HuH-7 (cell line): ENCODE measurements at regions not wholly inside any gene's neighbourhood (a gene's known extent, or its start where the extent isn't known, plus 50 kb on each side); places are given as distances from the start of the nearest gene placed in this dataset.

Experiments used
- DNase-seq: peaks from one replicate; pipeline ENCODE4 v3.0.0; 2011; ENCODE audit warnings: low spot score

GRCh38 chr6:165746331-165746730, 83.3 kb upstream of the PDE10A start:
- no peak for DNase-seq

GRCh38 chr6:165745492-165745891, 82.5 kb upstream of the PDE10A start:
- DNase-seq: no peak

DNA sequence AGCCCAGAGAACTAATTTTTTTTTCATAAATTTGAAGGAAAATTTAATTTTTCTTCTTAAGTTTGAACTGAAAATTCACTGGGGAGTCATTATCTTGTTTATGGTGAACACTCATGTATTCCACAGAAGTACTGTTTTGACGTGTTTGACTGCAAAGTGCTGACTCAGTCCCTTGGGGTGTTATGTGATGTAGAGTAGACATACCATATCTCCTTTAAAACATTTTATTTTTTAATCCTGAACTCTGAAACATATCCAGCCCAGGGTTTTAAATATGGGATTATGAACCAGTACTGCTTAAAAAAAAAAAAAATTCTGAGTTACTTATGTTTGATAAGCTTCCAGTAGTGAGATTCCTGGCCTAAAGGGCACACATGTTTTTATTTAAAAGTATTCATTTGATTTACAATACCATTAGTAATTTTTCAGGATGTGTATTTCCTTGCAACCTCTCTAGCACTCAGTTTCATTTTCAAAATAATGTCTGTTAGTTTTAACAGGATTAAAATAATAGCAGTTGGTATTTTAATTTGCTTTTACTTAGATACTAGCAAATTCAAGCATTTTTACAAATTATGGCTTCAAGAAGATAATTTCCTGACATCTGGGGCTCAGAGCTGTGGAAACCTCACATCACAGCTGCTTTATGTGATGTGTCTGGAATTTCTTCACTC, 81.7 kb upstream of the PDE10A start:
- DNase-seq: no peak

- DNase-seq: no peak
Observed at GRCh38 chr6:165743366-165743898, 80.4 kb upstream of the PDE10A start.

- no peak for DNase-seq
Observed at GRCh38 chr6:165742047-165742446, 79.0 kb upstream of the PDE10A start.

DNA sequence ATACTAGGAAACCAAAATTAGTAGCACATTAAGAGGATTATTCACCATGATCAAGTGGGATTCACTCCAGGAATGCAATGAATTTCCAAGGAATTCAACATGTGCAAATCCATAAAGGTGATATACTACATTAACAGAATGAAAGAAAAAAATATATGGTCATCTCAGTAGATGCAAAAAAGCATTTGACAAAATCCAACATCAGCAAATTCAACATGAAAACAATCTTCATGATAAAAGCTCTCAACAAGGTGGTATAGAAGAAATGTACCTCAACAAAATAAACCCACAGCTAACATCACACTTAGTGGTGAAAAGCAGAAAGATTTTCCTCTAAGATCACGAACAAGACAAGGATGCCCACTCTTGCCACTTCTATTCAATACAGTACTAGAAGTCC, 74.4 kb upstream of the PDE10A start:
- no peak for DNase-seq

DNA sequence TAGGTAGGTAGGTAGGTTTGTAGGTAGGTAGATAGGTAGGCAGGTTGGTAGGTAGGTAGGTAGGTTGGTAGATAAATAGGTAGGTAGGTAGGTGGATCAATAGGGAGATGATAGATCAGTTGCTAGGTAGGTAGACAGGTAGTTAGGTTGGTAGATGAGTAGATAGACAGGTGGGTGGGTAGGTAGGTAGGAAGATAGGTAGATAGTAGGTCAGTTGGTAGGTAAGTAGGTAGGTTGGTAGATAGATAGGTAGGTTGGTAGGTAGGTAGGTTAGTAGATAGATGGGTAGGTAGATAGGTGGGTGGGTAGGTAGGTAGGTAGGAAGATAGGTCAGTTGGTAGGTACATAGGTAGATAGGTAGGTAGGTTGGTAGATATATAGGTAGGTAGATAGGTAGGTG, 72.0 kb upstream of the PDE10A start:
- no peak for DNase-seq

GRCh38 chr6:165733489-165733791, 70.4 kb upstream of the PDE10A start:
- no peak for DNase-seq

DNA sequence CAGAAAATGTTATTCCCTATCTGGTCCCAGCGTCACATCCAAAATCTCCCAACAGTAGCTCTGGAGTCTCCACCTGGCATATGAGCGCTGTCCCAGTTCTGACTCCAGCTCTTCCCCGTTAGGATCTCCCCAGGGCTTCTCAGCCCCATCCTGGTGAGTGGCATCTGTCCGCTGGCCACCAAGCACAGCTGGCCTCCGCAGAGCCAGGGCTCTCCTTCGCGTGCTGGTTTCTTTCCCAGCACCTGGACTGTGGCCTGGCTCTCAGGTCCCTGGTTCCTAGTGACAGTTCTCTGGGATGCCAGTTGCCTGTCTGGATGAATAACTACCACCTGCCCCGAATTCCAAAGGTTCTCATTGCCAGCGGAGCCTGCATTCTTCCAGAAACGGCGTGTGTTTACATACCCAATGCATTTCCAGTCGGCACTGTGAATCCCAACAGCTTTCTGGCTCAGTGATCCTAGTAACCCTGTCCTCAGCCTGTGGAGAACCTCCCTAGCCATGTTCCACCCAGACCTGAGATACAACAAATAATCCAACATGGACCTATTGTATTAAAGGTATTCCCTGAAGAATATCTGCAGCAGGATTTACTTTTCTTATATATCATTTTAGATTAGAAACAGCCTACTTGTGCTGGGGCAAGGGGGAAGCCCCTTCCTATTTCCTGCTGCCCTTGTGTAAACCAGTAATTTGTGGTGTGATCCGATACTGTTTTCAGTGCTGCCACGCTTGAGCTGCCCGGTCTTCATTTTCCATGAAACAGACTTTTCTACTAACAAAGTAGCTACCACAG, 69.9 kb upstream of the PDE10A start:
- no peak for DNase-seq

DNA sequence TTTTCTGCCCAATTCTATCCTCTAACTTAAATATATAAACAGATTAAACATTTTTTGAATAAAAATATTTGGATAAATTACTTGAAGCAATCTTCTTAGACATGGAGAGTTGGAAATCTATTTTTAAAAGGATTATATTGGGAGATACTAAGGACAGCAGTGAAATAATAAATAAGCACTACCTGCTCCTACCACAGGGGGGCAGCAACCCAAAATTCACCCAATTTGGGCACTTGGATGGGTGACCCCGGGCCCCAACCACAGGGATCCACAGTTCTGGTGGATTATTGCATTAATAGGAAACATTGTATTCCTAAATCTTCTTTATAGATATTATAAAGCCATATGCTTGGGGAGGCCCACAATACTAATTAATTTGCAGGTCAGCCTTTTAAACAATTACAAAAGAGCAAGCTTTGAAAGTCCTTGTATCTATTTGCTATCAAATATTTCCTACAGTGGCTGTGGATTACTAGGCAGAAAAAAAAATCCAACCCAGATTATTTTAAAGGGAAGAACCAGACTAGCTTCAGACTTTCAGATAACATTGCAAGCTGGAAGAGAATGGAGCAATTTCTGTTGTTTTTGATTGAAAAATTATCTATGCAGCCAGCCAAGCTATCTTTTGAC, 66.4 kb upstream of the PDE10A start:
- DNase-seq: peak; percentile 68

DNA sequence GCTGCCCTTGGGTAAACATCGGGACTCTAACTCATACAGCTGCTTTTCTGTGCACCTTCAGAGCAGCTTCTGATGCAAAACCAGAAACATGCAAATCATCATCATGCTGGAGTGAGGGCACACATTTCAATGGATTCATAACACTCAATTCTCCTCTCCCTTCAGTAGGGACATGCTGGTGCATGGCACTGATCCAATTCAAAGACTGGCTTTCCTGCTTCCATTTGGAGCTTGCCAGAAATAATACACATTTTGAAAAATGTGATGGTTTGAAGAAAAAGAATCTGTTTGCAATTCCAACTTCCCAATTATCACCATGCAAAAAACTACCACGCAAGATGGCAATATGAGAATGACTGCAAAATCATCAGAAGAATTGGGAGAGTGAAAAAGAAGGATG, 65.2 kb upstream of the PDE10A start:
- no peak for DNase-seq

DNA sequence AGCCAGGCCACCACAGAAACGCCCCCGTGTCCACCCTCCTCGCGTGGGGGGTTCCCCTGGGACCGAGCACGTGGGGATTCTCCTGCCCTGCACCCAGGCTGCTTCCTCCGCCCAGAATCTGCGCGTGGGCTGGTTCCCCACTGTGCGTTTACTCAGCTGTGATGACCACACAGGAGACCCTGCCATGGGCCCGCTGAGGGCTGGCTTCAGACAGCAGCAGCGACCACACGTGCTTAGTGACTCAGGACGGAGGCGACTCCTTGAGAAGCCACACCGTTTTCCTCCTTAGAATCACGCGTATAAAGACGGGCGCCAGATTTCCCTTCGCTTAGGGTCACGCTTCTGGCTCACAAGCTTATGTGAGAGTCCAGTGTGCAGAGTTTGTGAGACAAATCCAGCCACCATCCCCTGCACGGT, 63.9 kb upstream of the PDE10A start:
- DNase-seq: no peak

GRCh38 chr6:165726290-165726875, 63.3 kb upstream of the PDE10A start:
- DNase-seq: no peak

- no peak for DNase-seq
Observed at GRCh38 chr6:165725201-165725600, 62.2 kb upstream of the PDE10A start.

- DNase-seq: no peak
Observed at GRCh38 chr6:165723326-165723725, 60.3 kb upstream of the PDE10A start.

GRCh38 chr6:165722022-165722421, 59.0 kb upstream of the PDE10A start:
- DNase-seq: no peak

GRCh38 chr6:165721356-165721755, 58.3 kb upstream of the PDE10A start:
- DNase-seq: no peak

GRCh38 chr6:165718491-165718891, 55.5 kb upstream of the PDE10A start:
- no peak for DNase-seq

DNA sequence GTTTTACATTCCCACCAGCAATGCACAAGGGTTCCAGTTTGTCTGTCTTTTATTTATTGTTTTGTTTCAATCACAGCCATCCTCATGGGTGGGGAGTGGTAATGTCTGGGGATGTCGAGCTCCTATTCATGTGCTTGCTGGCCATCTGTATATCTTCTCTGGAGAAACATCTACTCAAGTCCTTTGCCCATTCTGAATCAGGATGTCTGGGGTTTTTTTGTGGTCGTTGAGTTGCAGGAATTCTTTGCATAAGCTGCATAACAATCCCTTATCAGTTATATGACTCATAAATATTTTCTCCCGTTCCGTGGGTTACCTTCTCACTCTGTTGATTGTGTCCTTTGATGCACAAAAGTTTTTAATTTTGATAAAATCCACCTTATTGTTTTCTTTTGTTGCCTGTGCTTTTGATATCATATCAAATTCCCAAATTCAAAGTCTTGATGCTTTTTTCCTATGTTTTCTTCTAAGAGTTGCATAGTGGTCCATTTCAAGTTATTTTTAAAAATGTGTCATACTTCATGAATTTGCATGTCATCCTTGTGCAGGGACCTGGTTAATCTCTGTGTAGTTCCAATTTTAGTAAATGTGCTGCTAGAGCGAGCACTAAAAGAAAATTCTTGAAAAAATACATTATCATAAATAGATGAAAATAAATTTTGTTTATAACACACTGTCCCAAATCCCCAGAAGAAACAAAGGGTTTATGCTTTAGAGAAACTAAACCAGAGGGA, 54.9 kb upstream of the PDE10A start:
- no peak for DNase-seq

DNA sequence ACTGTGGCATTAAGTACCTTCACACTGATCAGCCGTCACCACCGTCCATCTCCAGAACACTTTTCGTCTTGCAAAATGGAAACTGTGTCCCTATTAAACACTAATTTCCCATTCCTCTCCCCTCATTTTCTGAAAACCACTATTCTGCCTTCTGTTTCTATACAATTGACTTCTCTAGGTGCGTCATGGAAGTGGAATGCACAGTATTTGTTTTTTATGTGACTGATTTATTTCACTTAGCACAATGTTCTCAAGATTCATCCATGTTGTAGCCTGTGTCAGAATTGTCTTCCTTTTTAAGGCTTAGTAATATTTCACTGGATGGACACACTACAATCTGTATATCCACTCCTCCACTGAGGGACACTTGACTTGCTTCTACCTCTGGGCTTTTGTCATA, 53.8 kb upstream of the PDE10A start:
- DNase-seq: no peak

DNA sequence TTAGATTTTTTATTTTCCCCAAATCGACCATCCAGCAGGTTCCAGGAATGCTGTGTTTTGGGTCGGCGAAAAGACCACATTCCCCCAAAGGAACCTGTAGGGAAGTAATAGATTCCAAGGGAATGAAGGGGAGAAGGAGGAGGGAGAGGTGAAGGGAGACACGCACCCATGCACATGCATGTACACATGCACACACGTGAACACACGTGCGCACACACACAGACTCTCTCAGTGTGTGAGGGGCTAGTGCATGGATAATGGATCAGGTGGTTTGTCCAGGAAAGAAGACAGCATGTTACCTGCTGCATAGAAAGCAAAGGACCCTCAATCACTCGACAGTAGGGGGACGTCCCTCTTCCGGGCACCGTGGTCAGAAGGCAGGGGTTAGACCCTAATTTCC, 52.4 kb upstream of the PDE10A start:
- no peak for DNase-seq

DNA sequence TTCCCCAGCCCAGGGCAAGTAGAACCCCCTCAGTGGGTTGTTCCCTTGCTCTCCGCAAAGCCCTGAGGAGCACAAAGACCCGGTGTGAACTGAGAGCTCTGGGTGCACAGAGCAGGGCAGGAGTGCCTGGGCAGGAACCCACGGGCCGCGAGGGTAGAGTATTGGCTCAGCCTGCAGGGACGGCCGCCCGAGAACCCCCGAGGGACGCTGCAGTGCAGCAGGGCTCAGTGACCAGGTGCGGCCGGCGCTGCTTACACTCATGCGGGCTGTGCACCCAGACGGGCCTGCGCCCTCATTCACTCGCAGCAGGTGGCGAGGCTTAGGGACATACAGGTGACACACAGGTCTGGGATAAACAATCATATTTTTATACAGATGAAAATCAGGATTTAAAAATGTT, 51.9 kb upstream of the PDE10A start:
- DNase-seq: no peak
